GM21515 (cell line): ENCODE measurements at regions not wholly inside any gene's neighbourhood (a gene's known extent, or its start where the extent isn't known, plus 50 kb on each side); places are given as distances from the start of the nearest gene placed in this dataset.

Source experiments
- ATAC-seq: cut with Tn5 transposase; IDR thresholded peaks from one replicate; pipeline ENCODE4 v1.9.1; 2021; ENCODE audit not compliant: unreplicated experiment

- no peak for ATAC-seq
Measured at GRCh38 chr18:37662099-37662498, 96.5 kb upstream of the CELF4 start.

- no peak for ATAC-seq
Measured at GRCh38 chr18:37661478-37661877, 95.9 kb upstream of the CELF4 start.

GRCh38 chr18:37661061-37661460 lies 95.5 kb upstream of the CELF4 start:
- ATAC-seq, result no peak

- no peak for ATAC-seq
Measured at GRCh38 chr18:37660658-37661057, 95.1 kb upstream of the CELF4 start.

- no peak for ATAC-seq
Measured at GRCh38 chr18:37659906-37660305, 94.3 kb upstream of the CELF4 start.

- no peak for ATAC-seq
Measured at GRCh38 chr18:37658894-37659293, 93.3 kb upstream of the CELF4 start.

- ATAC-seq, result no peak
Measured at GRCh38 chr18:37657493-37657892, 91.9 kb upstream of the CELF4 start.

- ATAC-seq, result no peak
Measured at GRCh38 chr18:37654731-37655369, 89.3 kb upstream of the CELF4 start.

GRCh38 chr18:37654034-37654433 lies 88.4 kb upstream of the CELF4 start:
- ATAC-seq, result no peak

- no peak for ATAC-seq
Measured at GRCh38 chr18:37653618-37654017, 88.0 kb upstream of the CELF4 start.

GRCh38 chr18:37649930-37650329 lies 84.3 kb upstream of the CELF4 start:
- ATAC-seq, result no peak

GRCh38 chr18:37649416-37649815 lies 83.8 kb upstream of the CELF4 start:
- no peak for ATAC-seq

- no peak for ATAC-seq
Measured at GRCh38 chr18:37641573-37641972, 76.0 kb upstream of the CELF4 start.

GRCh38 chr18:37640504-37640903 lies 74.9 kb upstream of the CELF4 start:
- no peak for ATAC-seq

GRCh38 chr18:37639846-37640245 lies 74.2 kb upstream of the CELF4 start:
- no peak for ATAC-seq

GRCh38 chr18:37637478-37637850 lies 71.9 kb upstream of the CELF4 start:
- no peak for ATAC-seq

- no peak for ATAC-seq
Measured at GRCh38 chr18:37636831-37637477, 71.4 kb upstream of the CELF4 start.

GRCh38 chr18:37634516-37634915 lies 68.9 kb upstream of the CELF4 start:
- no peak for ATAC-seq

- no peak for ATAC-seq
Measured at GRCh38 chr18:37631422-37631821, 65.8 kb upstream of the CELF4 start.

- no peak for ATAC-seq
Measured at GRCh38 chr18:37630334-37630733, 64.7 kb upstream of the CELF4 start.

GRCh38 chr18:37628470-37629220 lies 63.0 kb upstream of the CELF4 start:
- no peak for ATAC-seq

- no peak for ATAC-seq
Measured at GRCh38 chr18:37624318-37624717, 58.7 kb upstream of the CELF4 start.
